Lower leg skin (tissue), 4 donors: ENCODE measurements at regions not wholly inside any gene's neighbourhood (a gene's known extent, or its start where the extent isn't known, plus 50 kb on each side); places are given as distances from the start of the nearest gene placed in this dataset.

ENCODE experiments used
- DNase-seq, 2 donors: peaks; one replicate each; pipeline ENCODE4 v3.0.0-alpha.2; 2019; ENCODE audit warnings: low spot score in 2 of 2
- H3K4me3 ChIP-seq: fragments of 200-600 bp; sonication (generic); 2 replicates; pipeline ENCODE4 v1.5.1; 2017; ENCODE audit warnings: mild to moderate bottlenecking, low read depth; ENCODE audit not compliant: poor library complexity, severe bottlenecking
- CTCF ChIP-seq, 3 donors: fragments of 450-650 bp; IDR thresholded peaks; one replicate each; pipeline ENCODE4 v1.5.1; 2016; ENCODE audit warnings: antibody characterized with exemption in 3 of 3, mild to moderate bottlenecking in 3 of 3, moderate library complexity in 2 of 3
- POLR2A ChIP-seq, 2 donors: fragments of 450-650 bp; IDR thresholded peaks; one replicate each; pipeline ENCODE4 v1.6.1; 2016 to 2017; ENCODE audit warnings: antibody characterized with exemption in 2 of 2, mild to moderate bottlenecking in 1 of 2, moderate library complexity in 1 of 2
- WGBS, 2 donors: methylation state at CpG; one replicate each; pipeline ENCODE4 v1.1.5; 2018; 5-methylcytosine and 5-hydroxymethylcytosine counted together
- intact Hi-C: fragments of 100-400 bp; cut with DNase I; formaldehyde crosslinking; loops from one replicate; pipeline ENCODE4 v1.15.0; 2023; ENCODE audit warnings: low total_unique reads

- TF ChIP-seq CTCF (IDR thresholded peaks at IDR 0.05): no peak
- no peak for TF ChIP-seq POLR2A (IDR thresholded peaks at IDR 0.05)
- no peak overlapping the region for H3K4me3 ChIP-seq
- intact Hi-C loops: no loop called here
- no peak for DNase-seq
Measured at GRCh38 chr4:129223945-129224344, 128.0 kb downstream of the C4orf33 start.

- no peak for DNase-seq
- H3K4me3 ChIP-seq: no peak overlapping the region
- no peak for TF ChIP-seq POLR2A (IDR thresholded peaks at IDR 0.05)
- no peak for TF ChIP-seq CTCF (IDR thresholded peaks at IDR 0.05)
- intact Hi-C loops: no loop called here
- 81 to 83% methylated on average over 4 of the region's 4 CpGs for WGBS, 2 donors
Measured at GRCh38 chr4:129230846-129231245, 134.9 kb downstream of the C4orf33 start.

GRCh38 chr4:129231945-129232588, 136.1 kb downstream of the C4orf33 start:
- WGBS, 2 donors: 55 to 68% methylated on average over 2 of the region's 2 CpGs
- H3K4me3 ChIP-seq: no peak overlapping the region
- DNase-seq: no peak
- TF ChIP-seq POLR2A (IDR thresholded peaks at IDR 0.05): no peak
- TF ChIP-seq CTCF (IDR thresholded peaks at IDR 0.05): no peak
- intact Hi-C loops: no loop called here

- no peak for TF ChIP-seq POLR2A (IDR thresholded peaks at IDR 0.05)
- no peak for TF ChIP-seq CTCF (IDR thresholded peaks at IDR 0.05)
- H3K4me3 ChIP-seq: no peak overlapping the region
- no peak for DNase-seq
- intact Hi-C loops: no loop called here
- 37 to 49% methylated on average over 3 of the region's 3 CpGs for WGBS, 2 donors
Measured at GRCh38 chr4:129232589-129233337, 136.8 kb downstream of the C4orf33 start.

GRCh38 chr4:129233691-129234090, 137.7 kb downstream of the C4orf33 start:
- intact Hi-C loops: no loop called here
- H3K4me3 ChIP-seq: no peak overlapping the region
- TF ChIP-seq POLR2A (IDR thresholded peaks at IDR 0.05) (no peak), CTCF (IDR thresholded peaks at IDR 0.05) (no peak)
- DNase-seq: no peak
- WGBS, 2 donors: 61 to 71% methylated on average over 1 of the region's 1 CpG
